HG02870 (cell line): ENCODE measurements at regions not wholly inside any gene's neighbourhood (a gene's known extent, or its start where the extent isn't known, plus 50 kb on each side); places are given as distances from the start of the nearest gene placed in this dataset.

Experiments used
- ATAC-seq: cut with Tn5 transposase; IDR thresholded peaks from one replicate; pipeline ENCODE4 v1.9.1; 2021; ENCODE audit warnings: mild to moderate bottlenecking, moderate library complexity; ENCODE audit not compliant: unreplicated experiment

GRCh38 chr2:5111581-5111980, 580.6 kb upstream of the SOX11 start:
- no peak for ATAC-seq

- no peak for ATAC-seq
These were observed 573.1 kb upstream of the SOX11 start for GRCh38 chr2:5119046-5119445.

- no peak for ATAC-seq
These were observed 571.1 kb upstream of the SOX11 start for GRCh38 chr2:5121121-5121520.

- no peak for ATAC-seq
These were observed 570.5 kb upstream of the SOX11 start for GRCh38 chr2:5121642-5122041.

GRCh38 chr2:5123582-5124196, 568.5 kb upstream of the SOX11 start:
- no peak for ATAC-seq

GRCh38 chr2:5125017-5125730, 567.0 kb upstream of the SOX11 start:
- ATAC-seq, result no peak

GRCh38 chr2:5132281-5132680, 559.9 kb upstream of the SOX11 start:
- ATAC-seq, result no peak

GRCh38 chr2:5140347-5140746, 551.8 kb upstream of the SOX11 start:
- ATAC-seq, result no peak

- ATAC-seq, result no peak
These were observed 548.0 kb upstream of the SOX11 start for GRCh38 chr2:5144159-5144558.

- ATAC-seq, result no peak
These were observed 547.1 kb upstream of the SOX11 start for GRCh38 chr2:5145053-5145452.

- no peak for ATAC-seq
These were observed 546.4 kb upstream of the SOX11 start for GRCh38 chr2:5145801-5146200.

GRCh38 chr2:5148392-5149085, 543.6 kb upstream of the SOX11 start:
- ATAC-seq, result no peak

- ATAC-seq, result no peak
These were observed 541.3 kb upstream of the SOX11 start for GRCh38 chr2:5150871-5151270.

- ATAC-seq, result no peak
These were observed 527.2 kb upstream of the SOX11 start for GRCh38 chr2:5164776-5165525.

- no peak for ATAC-seq
These were observed 519.3 kb upstream of the SOX11 start for GRCh38 chr2:5172923-5173322.

- no peak for ATAC-seq
These were observed 518.2 kb upstream of the SOX11 start for GRCh38 chr2:5173876-5174535.

- ATAC-seq, result no peak
These were observed 517.0 kb upstream of the SOX11 start for GRCh38 chr2:5175231-5175630.

- no peak for ATAC-seq
These were observed 515.4 kb upstream of the SOX11 start for GRCh38 chr2:5176764-5177163.

GRCh38 chr2:5183031-5183430, 509.2 kb upstream of the SOX11 start:
- ATAC-seq, result no peak

- ATAC-seq, result no peak
These were observed 504.9 kb upstream of the SOX11 start for GRCh38 chr2:5187283-5187682.

- ATAC-seq, result no peak
These were observed 503.5 kb upstream of the SOX11 start for GRCh38 chr2:5188636-5189035.
